ENCODE measurements at regions not wholly inside any gene's neighbourhood (a gene's known extent, or its start where the extent isn't known, plus 50 kb on each side); places are given as distances from the start of the nearest gene placed in this dataset.

DNA sequence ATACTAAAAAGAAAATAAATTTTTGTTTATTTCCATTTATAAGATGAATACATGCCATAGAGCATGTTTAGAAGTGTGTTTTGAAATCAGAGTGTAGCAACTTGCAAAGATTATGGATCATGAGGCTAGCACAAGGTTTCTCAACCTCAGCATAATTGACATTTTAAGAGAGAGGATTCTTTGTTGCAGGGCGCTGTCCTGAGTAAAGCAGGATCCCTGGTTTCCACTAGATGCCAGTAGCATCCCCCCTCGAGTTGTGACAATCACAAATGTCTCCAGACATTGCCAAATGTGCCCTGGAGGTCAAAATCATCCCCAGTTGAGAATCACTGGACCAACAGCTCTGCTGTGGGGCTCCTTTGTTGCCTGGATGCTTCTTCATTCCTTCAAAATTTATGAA lies 128.5 kb upstream of the RBMS3 start:
- TF ChIP-seq, protein P1, sequence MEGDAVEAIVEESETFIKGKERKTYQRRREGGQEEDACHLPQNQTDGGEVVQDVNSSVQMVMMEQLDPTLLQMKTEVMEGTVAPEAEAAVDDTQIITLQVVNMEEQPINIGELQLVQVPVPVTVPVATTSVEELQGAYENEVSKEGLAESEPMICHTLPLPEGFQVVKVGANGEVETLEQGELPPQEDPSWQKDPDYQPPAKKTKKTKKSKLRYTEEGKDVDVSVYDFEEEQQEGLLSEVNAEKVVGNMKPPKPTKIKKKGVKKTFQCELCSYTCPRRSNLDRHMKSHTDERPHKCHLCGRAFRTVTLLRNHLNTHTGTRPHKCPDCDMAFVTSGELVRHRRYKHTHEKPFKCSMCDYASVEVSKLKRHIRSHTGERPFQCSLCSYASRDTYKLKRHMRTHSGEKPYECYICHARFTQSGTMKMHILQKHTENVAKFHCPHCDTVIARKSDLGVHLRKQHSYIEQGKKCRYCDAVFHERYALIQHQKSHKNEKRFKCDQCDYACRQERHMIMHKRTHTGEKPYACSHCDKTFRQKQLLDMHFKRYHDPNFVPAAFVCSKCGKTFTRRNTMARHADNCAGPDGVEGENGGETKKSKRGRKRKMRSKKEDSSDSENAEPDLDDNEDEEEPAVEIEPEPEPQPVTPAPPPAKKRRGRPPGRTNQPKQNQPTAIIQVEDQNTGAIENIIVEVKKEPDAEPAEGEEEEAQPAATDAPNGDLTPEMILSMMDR (IDR thresholded peaks at IDR 0.05; ENCODE audit: insufficient read depth, low read length, poor library complexity, severe bottlenecking): no peak
- no peak for TF ChIP-seq EZH2phosphoT487 (conservative IDR thresholded peaks at IDR 0.05; ENCODE audit: low read length)
